Panc1 (cell line): ENCODE measurements at regions not wholly inside any gene's neighbourhood (a gene's known extent, or its start where the extent isn't known, plus 50 kb on each side); places are given as distances from the start of the nearest gene placed in this dataset.

Source experiments
- CTCF ChIP-seq: fragments of 450-650 bp; IDR thresholded peaks from 2 replicates; pipeline ENCODE4 v1.5.1; 2017; ENCODE audit warnings: mild to moderate bottlenecking
- POLR2AphosphoS5 ChIP-seq: IDR thresholded peaks from 2 replicates; pipeline ENCODE4 v1.6.1; 2012; ENCODE audit warnings: mild to moderate bottlenecking, low read depth, low read length, moderate library complexity
- TCF7L2 ChIP-seq: IDR thresholded peaks from 2 replicates; pipeline ENCODE4 v1.6.1; 2011; ENCODE audit warnings: mild to moderate bottlenecking, low read depth, low read length, inconsistent platforms

GRCh38 chr3:18007980-18008379 is 265.5 kb upstream of the TBC1D5 start:
- TF ChIP-seq CTCF (no peak), POLR2AphosphoS5 (no peak), TCF7L2 (no peak)
